T-helper 1 cell treated with Interleukin-12 subunit alpha and Interleukin-12 subunit beta and Interleukin-4 antibody, amounts not matched to agents 30 ng/mL and 1 ng/mL, for 36 hours (primary cell): ENCODE measurements at regions not wholly inside any gene's neighbourhood (a gene's known extent, or its start where the extent isn't known, plus 50 kb on each side); places are given as distances from the start of the nearest gene placed in this dataset.

ENCODE experiments used
- intact Hi-C: fragments of 100-400 bp; cut with micrococcal nuclease; formaldehyde crosslinking; loops from one replicate; pipeline ENCODE4 v1.15.1; 2024

DNA sequence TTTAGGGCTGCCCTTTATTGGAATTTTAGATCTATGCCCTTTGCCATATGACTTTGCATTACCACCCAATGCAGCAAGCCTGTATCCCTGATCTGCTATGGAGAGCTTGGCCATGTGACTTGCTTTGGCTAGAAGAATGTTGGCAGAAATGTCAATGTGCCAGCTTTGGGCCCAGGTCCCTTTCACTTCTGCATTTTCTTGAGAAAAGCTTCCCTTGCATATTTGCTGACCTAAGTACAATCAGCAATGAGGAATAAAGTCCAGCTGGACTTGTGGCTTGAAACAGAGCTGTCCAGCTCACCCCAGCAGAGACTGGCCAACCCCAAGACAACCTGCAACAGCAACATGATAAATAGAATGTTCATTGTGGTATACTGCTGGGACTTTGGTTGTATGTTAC lies 135.9 kb downstream of the PAH start:
- intact Hi-C loops: no loop called here

DNA sequence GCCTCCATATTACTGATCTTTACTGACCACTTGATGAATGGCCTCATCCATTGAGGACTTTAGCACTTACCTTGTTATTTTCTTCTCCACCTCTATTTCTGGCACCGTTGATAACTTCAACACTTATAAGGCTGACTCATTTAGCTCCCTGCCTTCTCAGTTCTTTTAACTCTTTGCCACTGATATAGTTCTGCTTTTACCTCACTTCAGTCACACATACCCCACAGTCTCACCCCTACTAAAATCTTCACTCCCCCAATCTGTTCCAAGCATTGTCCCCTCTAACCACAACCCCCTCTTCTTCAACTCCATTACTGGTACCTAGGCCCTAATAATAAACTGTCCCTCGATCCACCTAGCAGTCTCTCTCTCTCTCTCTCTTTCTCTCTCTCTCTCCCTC lies 141.0 kb downstream of the PAH start:
- intact Hi-C loops: no loop called here

DNA sequence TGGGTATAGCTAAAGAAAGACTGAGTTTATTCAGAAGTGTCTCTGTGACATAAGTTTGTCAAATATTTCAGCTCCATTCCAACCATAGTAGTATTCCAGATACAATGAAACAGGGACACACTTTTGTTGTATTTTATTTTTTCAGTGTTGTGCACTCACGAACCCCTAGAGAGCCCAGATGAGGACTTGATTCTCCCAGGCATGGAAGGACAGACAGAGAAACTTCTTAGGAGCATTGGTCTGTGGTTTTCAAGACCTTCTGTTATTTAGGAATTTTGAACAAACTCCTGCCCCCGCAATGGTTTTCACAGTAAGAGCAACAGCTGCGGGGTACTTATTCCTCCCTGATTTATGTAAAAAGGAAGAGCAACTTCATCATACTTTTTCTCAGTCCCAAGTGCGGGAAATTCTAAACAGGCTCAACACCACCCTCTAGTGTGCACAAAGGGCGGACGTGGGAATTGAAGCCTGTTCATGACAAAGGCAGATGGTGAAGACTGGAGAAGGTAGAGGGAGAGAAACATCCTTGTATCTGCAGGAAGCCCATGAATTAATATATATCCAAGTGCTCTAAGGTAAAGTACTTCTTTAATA lies 147.6 kb downstream of the PAH start:
- intact Hi-C loops: loop anchor here (1.0 to 5.0 kb wide), 6 partner anchors 468 to 997 kb away; no protein-coding TSS in a partner anchor

DNA sequence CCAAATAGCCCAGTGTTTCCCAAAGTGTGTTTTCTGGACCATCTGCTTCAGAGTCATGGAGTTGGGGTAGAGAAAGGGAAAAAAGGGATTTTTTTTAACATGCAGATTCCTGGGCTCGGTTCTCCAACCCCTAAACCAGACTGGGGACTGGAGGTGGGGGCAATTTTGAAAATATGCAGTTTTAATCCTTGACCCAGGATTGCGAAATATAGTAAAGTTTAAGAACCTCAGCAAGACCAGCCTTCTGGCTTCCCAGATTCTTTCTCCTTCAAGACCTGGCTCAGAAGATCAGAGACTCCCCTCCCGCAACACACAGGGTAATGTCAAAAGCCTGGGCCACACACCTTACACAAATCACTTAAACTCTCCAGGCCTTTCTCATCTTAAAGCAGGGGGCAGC lies 150.1 kb downstream of the PAH start:
- intact Hi-C loops: loop anchor here (5.0 kb wide), 1 partner anchor 995 kb away; no protein-coding TSS in a partner anchor

GRCh38 chr12:102765736-102766135 lies 151.3 kb downstream of the PAH start:
- intact Hi-C loops: loop anchor here (5.0 kb wide), 1 partner anchor 993 kb away; no protein-coding TSS in a partner anchor

DNA sequence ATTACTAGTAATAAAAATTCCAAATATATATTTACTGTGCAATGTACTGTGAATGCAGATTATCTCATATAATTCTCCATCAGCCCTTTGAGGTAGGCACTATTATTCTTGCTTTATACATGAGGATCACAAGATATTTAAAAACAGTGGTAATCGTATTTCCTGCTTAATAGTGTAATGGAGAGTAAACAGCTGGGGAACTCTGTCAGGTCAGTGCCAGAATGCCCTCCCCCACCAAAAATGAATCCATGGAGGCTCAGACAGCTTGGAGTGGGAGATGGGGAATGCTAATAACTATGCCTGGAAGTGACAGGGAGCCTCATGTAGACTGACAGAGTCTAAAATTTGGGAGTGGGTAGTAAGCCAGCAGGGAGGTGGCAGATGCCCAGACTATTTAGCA lies 153.6 kb downstream of the PAH start:
- intact Hi-C loops: no loop called here

- intact Hi-C loops: no loop called here
Measured at GRCh38 chr12:102763061-102763460, 154.0 kb downstream of the PAH start.

- intact Hi-C loops: no loop called here
Measured at GRCh38 chr12:102760322-102760721, 156.7 kb downstream of the PAH start.

DNA sequence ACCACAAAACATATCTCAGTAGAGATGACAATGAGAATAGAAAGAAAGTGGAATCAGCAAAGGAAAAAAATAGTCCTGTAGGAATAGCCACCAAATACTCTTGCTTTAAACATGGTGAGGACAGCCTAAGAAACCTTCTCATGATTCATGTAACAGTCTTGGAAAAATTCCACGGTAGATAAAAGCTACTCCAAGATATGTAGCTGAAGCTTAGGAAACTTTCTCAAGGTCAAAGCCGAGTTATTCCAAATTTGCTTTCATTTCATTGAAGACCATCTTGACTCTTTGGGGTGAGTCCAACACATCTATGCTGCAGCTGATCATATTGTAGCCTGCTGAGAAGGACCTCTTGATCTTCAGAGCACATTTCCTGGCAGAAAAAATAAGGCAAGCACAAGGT lies 157.6 kb downstream of the PAH start:
- intact Hi-C loops: no loop called here

DNA sequence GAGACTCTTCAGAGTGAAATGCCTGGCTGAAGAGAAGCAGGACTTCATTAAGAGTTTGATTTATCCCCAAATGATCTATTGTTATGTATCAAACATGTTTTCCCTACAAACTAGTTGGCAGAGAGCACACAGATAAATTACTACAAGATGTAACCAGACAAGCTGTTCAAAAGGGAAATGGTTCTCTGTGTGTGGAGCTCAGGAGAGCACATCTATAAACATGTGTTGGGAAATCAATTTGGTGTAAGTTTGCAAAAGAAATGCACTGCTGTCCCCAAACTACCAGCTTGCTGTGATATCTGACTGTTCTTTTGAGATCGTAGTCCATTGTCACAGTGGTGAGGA lies 159.2 kb downstream of the PAH start:
- intact Hi-C loops: no loop called here

GRCh38 chr12:102757154-102757881 lies 159.7 kb downstream of the PAH start:
- intact Hi-C loops: no loop called here

DNA sequence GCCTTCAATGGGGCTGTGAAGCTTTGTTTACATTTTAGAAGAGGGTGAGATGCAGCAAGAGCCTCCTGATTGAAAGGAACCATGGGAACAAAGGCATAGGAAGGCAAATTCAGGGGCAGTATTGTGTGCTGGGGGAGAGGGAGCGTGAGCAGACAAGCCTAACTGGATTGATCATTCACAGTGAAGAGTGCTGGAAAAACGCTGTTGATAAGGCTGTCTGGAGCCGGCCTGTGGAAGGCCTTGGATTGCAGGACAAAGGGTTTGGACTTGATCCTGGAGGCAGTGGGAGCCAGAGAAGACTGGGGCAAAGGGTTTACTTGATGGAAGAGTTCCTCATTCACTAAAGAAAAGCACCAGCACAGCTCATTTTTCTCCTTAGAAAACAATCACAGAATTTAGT lies 160.5 kb downstream of the PAH start:
- intact Hi-C loops: no loop called here

- intact Hi-C loops: no loop called here
Measured at GRCh38 chr12:102755266-102755665, 161.8 kb downstream of the PAH start.

DNA sequence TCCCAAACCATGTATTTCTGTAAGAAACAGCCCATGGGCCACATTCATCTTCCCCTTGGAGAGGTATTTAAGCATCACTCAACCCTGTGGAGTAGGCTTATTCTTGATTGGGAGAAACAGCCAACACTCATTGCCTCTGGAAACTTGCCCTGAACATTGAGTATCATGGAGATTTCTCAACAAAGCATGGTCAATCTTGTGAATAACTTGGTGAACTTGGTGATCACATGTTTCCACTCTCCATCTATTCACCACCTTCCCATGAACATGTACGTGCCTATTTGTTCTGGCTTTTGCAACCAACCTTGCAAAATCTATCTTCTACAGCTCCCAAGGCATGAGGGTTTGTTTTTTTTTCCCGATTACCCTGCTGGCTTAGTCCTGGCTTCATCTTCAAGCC lies 163.2 kb downstream of the PAH start:
- intact Hi-C loops: no loop called here

- intact Hi-C loops: no loop called here
Measured at GRCh38 chr12:102748704-102749103, 168.3 kb downstream of the PAH start.

GRCh38 chr12:102746963-102747362 lies 170.1 kb downstream of the PAH start:
- intact Hi-C loops: no loop called here

DNA sequence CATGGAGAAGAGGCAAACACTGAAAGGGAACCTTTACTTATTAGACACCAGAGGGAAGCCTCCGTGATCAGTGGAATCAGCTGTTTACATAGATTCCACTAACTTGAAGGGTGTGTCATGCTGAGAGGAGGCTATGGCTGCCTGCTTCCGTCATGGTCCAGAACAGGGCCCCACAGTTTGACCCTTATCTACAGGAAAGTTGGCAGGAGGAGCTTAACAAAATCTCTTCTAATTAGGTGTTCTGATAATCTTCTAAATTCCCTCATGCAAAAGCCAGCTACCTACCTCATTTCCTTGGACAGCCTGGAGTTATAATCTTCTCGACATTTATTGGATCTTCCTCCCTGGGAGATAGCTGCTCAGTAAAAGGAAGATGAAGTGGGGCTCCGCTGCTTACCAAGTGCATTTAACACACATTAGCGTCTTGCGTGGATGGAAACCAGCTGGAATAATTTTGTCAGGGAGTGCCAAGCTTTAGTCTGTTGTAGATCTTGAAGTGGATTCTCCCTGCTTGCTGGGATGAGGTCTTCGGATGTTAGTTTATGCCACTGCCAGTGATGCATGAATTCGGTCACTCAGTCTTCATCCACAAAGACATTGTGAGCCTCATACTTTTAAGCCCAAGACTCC lies 171.0 kb downstream of the PAH start:
- intact Hi-C loops: no loop called here

GRCh38 chr12:102741196-102741595 lies 175.8 kb downstream of the PAH start:
- intact Hi-C loops: loop anchor here (2.0 kb wide), 1 partner anchor 646 kb away; no protein-coding TSS in a partner anchor

DNA sequence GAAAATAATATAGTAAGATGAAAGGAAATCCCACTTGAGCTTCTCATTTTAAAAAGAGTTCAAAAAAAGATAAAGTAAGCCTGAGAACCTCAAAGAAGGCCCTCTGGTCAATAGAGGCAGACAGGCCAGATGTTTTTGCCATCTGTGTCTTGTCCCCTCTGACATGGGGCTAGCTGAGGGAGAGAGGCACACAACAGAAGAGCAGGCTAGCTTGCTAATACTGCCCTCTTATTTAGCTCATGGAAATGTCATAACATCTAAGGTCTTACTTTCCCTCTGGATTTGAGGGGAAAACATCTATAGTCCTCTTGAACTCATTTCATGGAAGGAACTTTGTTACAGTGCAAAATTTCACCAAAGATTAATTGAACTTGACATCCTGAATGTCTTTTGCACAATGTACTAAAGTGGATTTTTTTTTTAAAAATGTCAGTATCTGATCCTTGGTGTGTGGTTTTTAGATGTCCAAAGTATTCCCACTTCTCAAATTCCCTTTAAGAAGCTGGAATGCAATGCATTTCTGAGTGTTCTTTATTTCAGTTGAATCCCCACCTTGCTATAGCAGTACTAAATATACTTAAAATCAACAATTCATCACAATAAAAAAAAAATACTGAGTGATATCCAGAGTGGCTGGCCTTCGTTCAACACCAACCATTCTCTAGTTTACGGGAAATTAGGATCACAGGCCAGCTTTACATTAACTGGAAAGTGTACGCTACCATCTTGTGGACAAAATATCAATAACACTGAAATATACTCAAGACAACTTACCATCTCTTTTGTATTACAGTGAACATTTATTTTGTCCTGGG lies 176.7 kb downstream of the PAH start:
- intact Hi-C loops: loop anchor here (1.0 to 2.0 kb wide), 3 partner anchors 439 to 800 kb away; no protein-coding TSS in a partner anchor

GRCh38 chr12:102736328-102736727 lies 180.7 kb downstream of the PAH start:
- intact Hi-C loops: no loop called here

- intact Hi-C loops: no loop called here
Measured at GRCh38 chr12:102735104-102735503, 181.9 kb downstream of the PAH start.

DNA sequence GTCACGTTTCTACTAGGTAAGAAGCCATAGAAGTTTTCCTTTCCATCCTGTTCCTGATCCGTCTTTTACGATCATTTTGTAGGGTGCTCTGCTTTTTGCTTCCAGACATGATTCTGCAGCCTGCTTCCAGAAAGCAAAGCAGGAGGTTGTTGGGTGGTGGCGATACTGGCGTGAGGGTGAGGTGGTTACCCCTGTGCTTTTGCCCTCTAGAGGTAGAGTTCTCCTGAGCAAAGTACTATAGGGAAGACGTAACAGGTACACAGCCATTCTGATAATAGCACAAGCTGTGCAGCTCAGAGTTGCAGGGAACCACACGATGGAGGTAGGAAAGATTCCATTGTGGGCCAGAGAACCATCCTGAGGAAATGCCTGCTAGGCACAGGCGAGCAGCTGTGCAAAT lies 186.0 kb downstream of the PAH start:
- intact Hi-C loops: no loop called here
